Iris pigment epithelial cell (primary cell): ENCODE measurements at regions not wholly inside any gene's neighbourhood (a gene's known extent, or its start where the extent isn't known, plus 50 kb on each side); places are given as distances from the start of the nearest gene placed in this dataset.
"Not testable (repeated sequence)": the region's sequence is repeated elsewhere in the genome, so short reads cannot be mapped to it uniquely, and the experiment has no call there.

Source experiments
- DNase-seq: peaks from one replicate; pipeline ENCODE4 v3.0.0-alpha.2; 2011; ENCODE audit warnings: low read depth

- DNase-seq: no peak
Observed at GRCh38 chr17:13135506-13135905, 117.7 kb upstream of the ELAC2 start.

- no peak for DNase-seq
Observed at GRCh38 chr17:13134076-13134475, 116.2 kb upstream of the ELAC2 start.

GRCh38 chr17:13131225-13131624, 113.4 kb upstream of the ELAC2 start:
- DNase-seq: no peak

GRCh38 chr17:13129356-13129755, 111.5 kb upstream of the ELAC2 start:
- DNase-seq: no peak

GRCh38 chr17:13128676-13129075, 110.8 kb upstream of the ELAC2 start:
- DNase-seq: no peak

- DNase-seq: no peak
Observed at GRCh38 chr17:13127921-13128602, 110.2 kb upstream of the ELAC2 start.

- no peak for DNase-seq
Observed at GRCh38 chr17:13120864-13121263, 103.0 kb upstream of the ELAC2 start.

- DNase-seq: no peak
Observed at GRCh38 chr17:13118311-13118710, 100.5 kb upstream of the ELAC2 start.

GRCh38 chr17:13117616-13118015, 99.8 kb upstream of the ELAC2 start:
- no peak for DNase-seq

GRCh38 chr17:13114601-13115031, 96.8 kb upstream of the ELAC2 start:
- DNase-seq: peak; percentile 49

GRCh38 chr17:13113821-13114525, 96.1 kb upstream of the ELAC2 start:
- no peak for DNase-seq

- no peak for DNase-seq
Observed at GRCh38 chr17:13107676-13108235, 89.9 kb upstream of the ELAC2 start.

- DNase-seq: no peak
Observed at GRCh38 chr17:13106171-13106570, 88.3 kb upstream of the ELAC2 start.

GRCh38 chr17:13104576-13104975, 86.7 kb upstream of the ELAC2 start:
- DNase-seq: no peak

- DNase-seq: no peak
Observed at GRCh38 chr17:13102477-13102876, 84.7 kb upstream of the ELAC2 start.

GRCh38 chr17:13099926-13100325, 82.1 kb upstream of the ELAC2 start:
- DNase-seq: no peak

GRCh38 chr17:13099089-13099735, 81.4 kb upstream of the ELAC2 start:
- DNase-seq: no peak

- no peak for DNase-seq
Observed at GRCh38 chr17:13096291-13096690, 78.5 kb upstream of the ELAC2 start.

GRCh38 chr17:13092010-13092409, 74.2 kb upstream of the ELAC2 start:
- DNase-seq: not testable (repeated sequence)

- no peak for DNase-seq
Observed at GRCh38 chr17:13088666-13089065, 70.8 kb upstream of the ELAC2 start.

GRCh38 chr17:13087802-13088201, 70.0 kb upstream of the ELAC2 start:
- no peak for DNase-seq

GRCh38 chr17:13086142-13086769, 68.4 kb upstream of the ELAC2 start:
- no peak for DNase-seq
